GM12874 (cell line): ENCODE measurements at regions not wholly inside any gene's neighbourhood (a gene's known extent, or its start where the extent isn't known, plus 50 kb on each side); places are given as distances from the start of the nearest gene placed in this dataset.

ENCODE experiments used
- CTCF ChIP-seq: IDR thresholded peaks from 2 replicates; pipeline ENCODE4 v1.5.1; 2011; ENCODE audit warnings: low read depth, mild to moderate bottlenecking, control low read depth, low read length, moderate library complexity; ENCODE audit not compliant: insufficient read depth

GRCh38 chr7:46979439-46979838 is 602.5 kb downstream of the TNS3 start:
- TF ChIP-seq CTCF: no peak

DNA sequence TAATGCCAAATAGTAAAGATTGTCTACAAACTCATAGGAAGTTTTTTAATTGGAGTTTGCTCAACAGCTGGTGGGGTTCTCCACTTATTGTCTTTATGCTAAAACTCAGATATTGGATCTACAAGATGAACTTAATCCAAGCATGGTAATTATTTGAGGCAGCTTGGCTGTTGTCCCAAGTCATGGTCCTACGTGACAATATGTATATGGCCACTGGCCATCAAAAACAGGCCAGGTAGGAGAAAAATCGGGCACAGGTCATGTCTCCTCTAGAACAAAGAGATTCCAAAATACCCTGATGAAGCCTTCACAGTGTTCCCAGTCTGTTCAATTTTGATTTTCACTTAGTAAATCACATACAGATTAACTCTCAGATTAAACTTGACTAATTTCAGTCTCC is 606.4 kb downstream of the TNS3 start:
- TF ChIP-seq CTCF: no peak

- TF ChIP-seq CTCF: no peak
These were observed 609.7 kb downstream of the TNS3 start for GRCh38 chr7:46972205-46972604.

GRCh38 chr7:46970476-46970875 is 611.4 kb downstream of the TNS3 start:
- TF ChIP-seq CTCF: no peak

DNA sequence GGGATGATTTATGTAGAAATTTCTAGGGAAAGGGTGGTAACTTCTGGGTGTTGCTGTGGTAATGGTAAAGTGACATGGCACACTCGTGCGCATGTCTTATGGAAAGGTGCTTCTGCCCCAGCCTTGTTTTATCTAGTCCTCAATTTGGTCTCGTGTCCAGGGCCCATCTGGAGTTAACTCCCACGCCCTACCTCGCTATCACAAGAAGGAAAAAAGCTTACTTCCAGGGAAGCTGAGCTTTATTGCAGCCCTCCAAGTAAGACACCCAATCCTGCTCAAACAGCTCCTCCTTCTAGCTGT is 611.8 kb downstream of the TNS3 start:
- no peak for TF ChIP-seq CTCF

GRCh38 chr7:46969303-46970130 is 612.4 kb downstream of the TNS3 start:
- TF ChIP-seq CTCF: no peak

DNA sequence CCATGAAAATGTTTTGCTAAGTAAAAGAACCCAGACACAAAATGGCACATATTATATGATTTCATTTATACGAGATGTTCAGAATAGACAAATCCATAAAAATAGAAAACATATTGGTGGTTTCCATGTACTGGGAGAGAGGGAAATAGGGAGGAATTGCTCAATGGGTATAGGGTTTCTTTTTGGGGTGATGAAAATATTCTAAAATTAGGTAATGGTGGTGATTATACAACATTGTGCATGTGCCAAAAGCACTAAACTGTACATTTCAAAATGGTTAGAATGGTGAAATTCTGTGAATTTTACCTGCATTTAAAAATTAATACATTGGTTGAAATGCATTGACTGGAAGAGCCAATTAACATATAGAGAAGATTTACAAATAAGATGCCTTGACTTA is 613.9 kb downstream of the TNS3 start:
- TF ChIP-seq CTCF: no peak
